Parathyroid adenoma (tissue), 2 donors: ENCODE measurements at regions not wholly inside any gene's neighbourhood (a gene's known extent, or its start where the extent isn't known, plus 50 kb on each side); places are given as distances from the start of the nearest gene placed in this dataset.

Experiments used
- H2AFZ ChIP-seq: fragments of 300-600 bp; sonication (generic); one replicate; pipeline ENCODE4 v1.7.0; 2017; ENCODE audit warnings: antibody characterized with exemption, mild to moderate bottlenecking
- H3K27ac ChIP-seq: fragments of 300-600 bp; sonication (generic); one replicate; pipeline ENCODE4 v1.7.0; 2017
- H3K27me3 ChIP-seq: fragments of 300-600 bp; sonication (generic); one replicate; pipeline ENCODE4 v1.7.0; 2017; ENCODE audit warnings: low read length; ENCODE audit not compliant: control insufficient read depth, insufficient read depth
- H3K36me3 ChIP-seq: fragments of 300-600 bp; sonication (generic); one replicate; pipeline ENCODE4 v1.7.0; 2017; ENCODE audit warnings: low read length; ENCODE audit not compliant: control insufficient read depth, insufficient read depth
- H3K4me1 ChIP-seq: fragments of 300-600 bp; sonication (generic); one replicate; pipeline ENCODE4 v1.7.0; 2017; ENCODE audit warnings: control low read depth
- H3K4me2 ChIP-seq: fragments of 300-600 bp; sonication (generic); one replicate; pipeline ENCODE4 v1.7.0; 2017; ENCODE audit warnings: low read length
- H3K4me3 ChIP-seq: fragments of 300-600 bp; sonication (generic); one replicate; pipeline ENCODE4 v1.7.0; 2017; ENCODE audit warnings: low read depth, low read length
- H3K79me2 ChIP-seq: fragments of 300-600 bp; sonication (generic); one replicate; pipeline ENCODE4 v1.7.0; 2017; ENCODE audit warnings: control low read depth
- H3K9ac ChIP-seq: fragments of 300-600 bp; sonication (generic); one replicate; pipeline ENCODE4 v1.7.0; 2017; ENCODE audit warnings: mild to moderate bottlenecking
- H3K9me3 ChIP-seq: fragments of 300-600 bp; sonication (generic); one replicate; pipeline ENCODE4 v1.7.0; 2017; ENCODE audit warnings: low read length; ENCODE audit not compliant: control insufficient read depth
- CTCF ChIP-seq: fragments of 300-600 bp; sonication (generic); IDR thresholded peaks from one replicate; pipeline ENCODE4 v1.7.0; 2017; ENCODE audit warnings: antibody characterized with exemption, mild to moderate bottlenecking
- donor health status: primary hyperparathyroidism.

DNA sequence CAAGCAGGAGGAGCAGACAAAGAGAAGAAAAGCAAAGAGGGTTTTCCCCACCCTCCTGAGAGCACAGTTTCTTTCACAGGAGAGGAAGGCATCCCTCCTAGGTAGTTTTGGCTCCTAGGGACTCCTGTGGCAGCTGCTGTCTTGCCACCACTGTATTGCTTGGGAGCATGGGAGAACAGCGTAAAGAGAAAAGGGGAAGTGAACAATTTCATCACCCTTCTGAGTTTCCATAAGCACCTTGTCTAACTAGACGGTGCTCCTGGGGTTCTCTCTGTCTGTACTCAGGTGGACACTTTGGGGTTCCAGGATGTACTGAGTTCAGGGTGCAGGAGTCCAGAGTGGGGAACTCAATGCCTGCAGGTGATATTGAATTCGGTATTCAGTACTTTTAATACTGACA lies 1430.5 kb downstream of the TBC1D22A start:
- no peaks in the 10 kb centered on the region for H3K9me3 ChIP-seq
- no peak overlapping the region for H2AFZ ChIP-seq
- H3K4me2 ChIP-seq: no peak overlapping the region
- no peaks in the 10 kb centered on the region for H3K27me3 ChIP-seq
- no peak for TF ChIP-seq CTCF
- no peak overlapping the region for H3K9ac ChIP-seq
- H3K36me3 ChIP-seq: no peaks in the 10 kb centered on the region
- no peak overlapping the region for H3K4me3 ChIP-seq
- no peaks in the 10 kb centered on the region for H3K4me1 ChIP-seq
- no peaks in the 10 kb centered on the region for H3K79me2 ChIP-seq
- no peak overlapping the region for H3K27ac ChIP-seq

DNA sequence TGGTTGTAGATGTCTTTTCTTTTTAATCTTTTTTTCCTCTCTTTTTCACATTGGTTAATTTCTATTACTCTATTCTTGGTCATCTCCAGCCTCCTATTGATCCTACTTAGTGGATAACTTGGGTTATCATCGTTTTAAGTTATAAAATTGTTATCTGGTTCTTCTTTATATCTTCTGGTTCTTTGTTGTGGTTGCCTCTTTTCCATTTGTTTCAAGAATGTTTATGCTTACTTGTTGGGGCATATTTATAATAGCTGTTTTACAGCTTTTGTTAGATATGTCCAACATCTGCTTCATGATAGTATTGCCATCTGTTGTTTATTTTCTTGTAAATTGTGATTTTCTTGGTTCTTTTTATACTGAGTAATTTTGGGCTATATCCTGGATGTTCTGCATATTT lies 1429.6 kb downstream of the TBC1D22A start:
- H3K9ac ChIP-seq: no peak overlapping the region
- no peaks in the 10 kb centered on the region for H3K36me3 ChIP-seq
- H3K4me3 ChIP-seq: no peak overlapping the region
- H3K27me3 ChIP-seq: no peaks in the 10 kb centered on the region
- no peak for TF ChIP-seq CTCF
- H3K4me2 ChIP-seq: no peak overlapping the region
- H3K4me1 ChIP-seq: no peaks in the 10 kb centered on the region
- H3K9me3 ChIP-seq: no peaks in the 10 kb centered on the region
- H2AFZ ChIP-seq: no peak overlapping the region
- no peak overlapping the region for H3K27ac ChIP-seq
- H3K79me2 ChIP-seq: no peaks in the 10 kb centered on the region

DNA sequence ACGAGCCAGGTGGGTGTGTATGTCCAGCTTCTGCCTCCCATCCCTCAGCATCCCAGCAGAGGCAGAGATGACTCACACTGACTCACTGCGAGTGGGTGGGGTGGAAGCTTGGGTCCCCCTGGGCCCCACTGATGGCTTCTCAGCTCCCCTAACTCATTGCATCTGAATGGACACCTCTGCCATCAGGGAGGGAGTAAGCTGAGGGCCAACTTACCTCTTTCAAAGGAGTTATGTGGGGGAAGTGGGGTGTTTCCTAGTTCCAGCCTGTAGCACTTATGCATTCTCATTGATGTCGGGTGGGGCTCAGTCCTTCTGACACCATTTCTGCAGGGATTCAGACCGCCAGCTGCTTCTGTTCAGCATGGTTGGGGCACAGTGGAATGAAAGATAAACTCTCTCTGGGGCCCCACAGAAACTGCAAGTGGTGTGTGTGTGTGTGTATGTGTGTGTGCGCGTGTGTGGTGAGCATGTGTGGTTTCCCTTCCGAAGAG lies 1425.8 kb downstream of the TBC1D22A start:
- no peak for TF ChIP-seq CTCF
- no peak overlapping the region for H3K4me3 ChIP-seq
- H3K9me3 ChIP-seq: no peaks in the 10 kb centered on the region
- H3K36me3 ChIP-seq: no peaks in the 10 kb centered on the region
- no peak overlapping the region for H2AFZ ChIP-seq
- H3K79me2 ChIP-seq: no peaks in the 10 kb centered on the region
- H3K4me2 ChIP-seq: no peak overlapping the region
- no peak overlapping the region for H3K9ac ChIP-seq
- no peak overlapping the region for H3K27ac ChIP-seq
- no peaks in the 10 kb centered on the region for H3K4me1 ChIP-seq
- no peaks in the 10 kb centered on the region for H3K27me3 ChIP-seq

DNA sequence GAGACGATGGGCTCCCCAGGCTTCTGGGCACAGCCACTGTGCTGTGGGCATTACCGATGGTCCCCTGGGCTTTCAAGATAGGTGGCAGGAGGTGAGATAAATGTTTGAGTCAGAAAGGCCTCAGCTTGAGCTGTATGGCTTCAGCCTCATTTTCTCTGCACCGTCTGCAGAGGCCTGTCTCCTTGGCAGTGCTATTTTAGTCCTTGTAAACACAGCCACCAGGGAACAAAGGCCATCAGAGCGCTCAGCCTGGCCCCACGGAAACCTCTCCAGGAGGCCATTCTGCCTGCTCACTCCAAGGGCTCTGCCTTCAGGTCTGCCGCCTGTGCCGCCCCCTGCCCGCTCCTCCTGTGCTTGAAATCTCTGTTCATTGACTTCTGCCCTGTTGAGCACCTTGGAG lies 1424.9 kb downstream of the TBC1D22A start:
- no peaks in the 10 kb centered on the region for H3K27me3 ChIP-seq
- H3K4me2 ChIP-seq: no peak overlapping the region
- H3K79me2 ChIP-seq: no peaks in the 10 kb centered on the region
- no peaks in the 10 kb centered on the region for H3K9me3 ChIP-seq
- H3K9ac ChIP-seq: no peak overlapping the region
- no peaks in the 10 kb centered on the region for H3K36me3 ChIP-seq
- no peaks in the 10 kb centered on the region for H3K4me1 ChIP-seq
- no peak for TF ChIP-seq CTCF
- H3K27ac ChIP-seq: no peak overlapping the region
- no peak overlapping the region for H2AFZ ChIP-seq
- H3K4me3 ChIP-seq: no peak overlapping the region

GRCh38 chr22:48186146-48186790 lies 1423.8 kb downstream of the TBC1D22A start:
- no peak overlapping the region for H3K27ac ChIP-seq

More at GRCh38 chr22:48186146-48186790, 1423.8 kb downstream of the TBC1D22A start:
- Histone ChIP-seq H3K4me3 (no peak overlapping the region), H3K36me3 (no peaks in the 10 kb centered on the region), H3K9me3 (no peaks in the 10 kb centered on the region), H2AFZ (no peak overlapping the region), H3K4me1 (no peaks in the 10 kb centered on the region), H3K4me2 (no peak overlapping the region), H3K27me3 (no peaks in the 10 kb centered on the region), H3K79me2 (no peaks in the 10 kb centered on the region), H3K9ac (no peak overlapping the region)
- TF ChIP-seq CTCF: no peak
